ENCODE measurements at regions not wholly inside any gene's neighbourhood (a gene's known extent, or its start where the extent isn't known, plus 50 kb on each side); places are given as distances from the start of the nearest gene placed in this dataset.

- no peak for TF ChIP-seq CTCF (IDR thresholded peaks at IDR 0.05)
- no peak for TF ChIP-seq POLR2A (IDR thresholded peaks at IDR 0.05)
These were observed 1317.8 kb downstream of the UQCRFS1 start for GRCh38 chr19:27894906-27895754.
